H1 (cell line): ENCODE measurements at regions not wholly inside any gene's neighbourhood (a gene's known extent, or its start where the extent isn't known, plus 50 kb on each side); places are given as distances from the start of the nearest gene placed in this dataset.

Experiments used
- KDM1A ChIP-seq: fragments of 200-600, 300-600 bp; sonication (generic); IDR thresholded peaks from 2 replicates; pipeline ENCODE4 v1.7.1; 2016; ENCODE audit warnings: mild to moderate bottlenecking, low read length, borderline replicate concordance
- NANOG ChIP-seq: IDR thresholded peaks from 2 replicates; pipeline ENCODE4 v1.6.1; 2011; ENCODE audit warnings: low read length, low read depth, mild to moderate bottlenecking, inconsistent platforms; ENCODE audit not compliant: insufficient read depth, poor library complexity, severe bottlenecking
- TCF12 ChIP-seq: IDR thresholded peaks from 2 replicates; pipeline ENCODE4 v1.6.1; 2011; ENCODE audit warnings: low read depth, mild to moderate bottlenecking, low read length
- TF ChIP-seq, protein P1 (sequence below): fragments of 300-600 bp; sonication (generic); IDR thresholded peaks from 2 replicates; pipeline ENCODE4 v1.7.1; 2012; ENCODE audit warnings: low read length, moderate library complexity, mild to moderate bottlenecking, inconsistent platforms; ENCODE audit not compliant: insufficient replicate concordance

DNA sequence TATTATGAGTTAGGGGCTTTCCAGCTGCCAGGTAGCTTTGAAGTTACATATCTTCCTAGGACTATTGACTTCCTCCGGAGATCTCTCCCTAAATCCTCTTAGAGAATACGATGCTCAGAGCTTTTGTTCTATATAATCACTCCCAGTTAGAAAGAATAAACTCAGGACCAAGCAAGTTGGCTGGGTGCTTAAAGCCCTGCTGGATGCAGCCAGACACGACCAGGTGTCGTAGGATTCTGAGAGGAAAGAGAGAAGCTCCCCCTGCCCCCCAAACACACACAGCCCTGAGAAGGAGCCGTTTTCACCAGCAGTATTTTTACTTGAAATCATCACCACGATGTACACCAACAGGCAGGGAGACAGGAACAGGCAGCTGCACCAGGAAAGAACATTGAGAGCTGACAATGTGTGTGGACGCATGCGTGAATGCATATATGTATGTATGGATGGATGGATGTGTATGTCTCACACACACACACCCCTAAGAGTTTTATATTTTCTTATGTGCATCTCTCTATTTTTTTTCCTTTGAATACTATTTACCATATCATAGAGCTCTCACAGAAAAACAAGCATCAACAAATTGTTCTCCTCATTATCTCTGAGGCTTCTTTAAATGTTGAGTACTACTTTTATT is 382.6 kb downstream of the EPHA4 start (continued):
- TF ChIP-seq, protein P1, sequence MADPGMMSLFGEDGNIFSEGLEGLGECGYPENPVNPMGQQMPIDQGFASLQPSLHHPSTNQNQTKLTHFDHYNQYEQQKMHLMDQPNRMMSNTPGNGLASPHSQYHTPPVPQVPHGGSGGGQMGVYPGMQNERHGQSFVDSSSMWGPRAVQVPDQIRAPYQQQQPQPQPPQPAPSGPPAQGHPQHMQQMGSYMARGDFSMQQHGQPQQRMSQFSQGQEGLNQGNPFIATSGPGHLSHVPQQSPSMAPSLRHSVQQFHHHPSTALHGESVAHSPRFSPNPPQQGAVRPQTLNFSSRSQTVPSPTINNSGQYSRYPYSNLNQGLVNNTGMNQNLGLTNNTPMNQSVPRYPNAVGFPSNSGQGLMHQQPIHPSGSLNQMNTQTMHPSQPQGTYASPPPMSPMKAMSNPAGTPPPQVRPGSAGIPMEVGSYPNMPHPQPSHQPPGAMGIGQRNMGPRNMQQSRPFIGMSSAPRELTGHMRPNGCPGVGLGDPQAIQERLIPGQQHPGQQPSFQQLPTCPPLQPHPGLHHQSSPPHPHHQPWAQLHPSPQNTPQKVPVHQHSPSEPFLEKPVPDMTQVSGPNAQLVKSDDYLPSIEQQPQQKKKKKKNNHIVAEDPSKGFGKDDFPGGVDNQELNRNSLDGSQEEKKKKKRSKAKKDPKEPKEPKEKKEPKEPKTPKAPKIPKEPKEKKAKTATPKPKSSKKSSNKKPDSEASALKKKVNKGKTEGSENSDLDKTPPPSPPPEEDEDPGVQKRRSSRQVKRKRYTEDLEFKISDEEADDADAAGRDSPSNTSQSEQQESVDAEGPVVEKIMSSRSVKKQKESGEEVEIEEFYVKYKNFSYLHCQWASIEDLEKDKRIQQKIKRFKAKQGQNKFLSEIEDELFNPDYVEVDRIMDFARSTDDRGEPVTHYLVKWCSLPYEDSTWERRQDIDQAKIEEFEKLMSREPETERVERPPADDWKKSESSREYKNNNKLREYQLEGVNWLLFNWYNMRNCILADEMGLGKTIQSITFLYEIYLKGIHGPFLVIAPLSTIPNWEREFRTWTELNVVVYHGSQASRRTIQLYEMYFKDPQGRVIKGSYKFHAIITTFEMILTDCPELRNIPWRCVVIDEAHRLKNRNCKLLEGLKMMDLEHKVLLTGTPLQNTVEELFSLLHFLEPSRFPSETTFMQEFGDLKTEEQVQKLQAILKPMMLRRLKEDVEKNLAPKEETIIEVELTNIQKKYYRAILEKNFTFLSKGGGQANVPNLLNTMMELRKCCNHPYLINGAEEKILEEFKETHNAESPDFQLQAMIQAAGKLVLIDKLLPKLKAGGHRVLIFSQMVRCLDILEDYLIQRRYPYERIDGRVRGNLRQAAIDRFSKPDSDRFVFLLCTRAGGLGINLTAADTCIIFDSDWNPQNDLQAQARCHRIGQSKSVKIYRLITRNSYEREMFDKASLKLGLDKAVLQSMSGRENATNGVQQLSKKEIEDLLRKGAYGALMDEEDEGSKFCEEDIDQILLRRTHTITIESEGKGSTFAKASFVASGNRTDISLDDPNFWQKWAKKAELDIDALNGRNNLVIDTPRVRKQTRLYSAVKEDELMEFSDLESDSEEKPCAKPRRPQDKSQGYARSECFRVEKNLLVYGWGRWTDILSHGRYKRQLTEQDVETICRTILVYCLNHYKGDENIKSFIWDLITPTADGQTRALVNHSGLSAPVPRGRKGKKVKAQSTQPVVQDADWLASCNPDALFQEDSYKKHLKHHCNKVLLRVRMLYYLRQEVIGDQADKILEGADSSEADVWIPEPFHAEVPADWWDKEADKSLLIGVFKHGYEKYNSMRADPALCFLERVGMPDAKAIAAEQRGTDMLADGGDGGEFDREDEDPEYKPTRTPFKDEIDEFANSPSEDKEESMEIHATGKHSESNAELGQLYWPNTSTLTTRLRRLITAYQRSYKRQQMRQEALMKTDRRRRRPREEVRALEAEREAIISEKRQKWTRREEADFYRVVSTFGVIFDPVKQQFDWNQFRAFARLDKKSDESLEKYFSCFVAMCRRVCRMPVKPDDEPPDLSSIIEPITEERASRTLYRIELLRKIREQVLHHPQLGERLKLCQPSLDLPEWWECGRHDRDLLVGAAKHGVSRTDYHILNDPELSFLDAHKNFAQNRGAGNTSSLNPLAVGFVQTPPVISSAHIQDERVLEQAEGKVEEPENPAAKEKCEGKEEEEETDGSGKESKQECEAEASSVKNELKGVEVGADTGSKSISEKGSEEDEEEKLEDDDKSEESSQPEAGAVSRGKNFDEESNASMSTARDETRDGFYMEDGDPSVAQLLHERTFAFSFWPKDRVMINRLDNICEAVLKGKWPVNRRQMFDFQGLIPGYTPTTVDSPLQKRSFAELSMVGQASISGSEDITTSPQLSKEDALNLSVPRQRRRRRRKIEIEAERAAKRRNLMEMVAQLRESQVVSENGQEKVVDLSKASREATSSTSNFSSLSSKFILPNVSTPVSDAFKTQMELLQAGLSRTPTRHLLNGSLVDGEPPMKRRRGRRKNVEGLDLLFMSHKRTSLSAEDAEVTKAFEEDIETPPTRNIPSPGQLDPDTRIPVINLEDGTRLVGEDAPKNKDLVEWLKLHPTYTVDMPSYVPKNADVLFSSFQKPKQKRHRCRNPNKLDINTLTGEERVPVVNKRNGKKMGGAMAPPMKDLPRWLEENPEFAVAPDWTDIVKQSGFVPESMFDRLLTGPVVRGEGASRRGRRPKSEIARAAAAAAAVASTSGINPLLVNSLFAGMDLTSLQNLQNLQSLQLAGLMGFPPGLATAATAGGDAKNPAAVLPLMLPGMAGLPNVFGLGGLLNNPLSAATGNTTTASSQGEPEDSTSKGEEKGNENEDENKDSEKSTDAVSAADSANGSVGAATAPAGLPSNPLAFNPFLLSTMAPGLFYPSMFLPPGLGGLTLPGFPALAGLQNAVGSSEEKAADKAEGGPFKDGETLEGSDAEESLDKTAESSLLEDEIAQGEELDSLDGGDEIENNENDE = peak; percentile 28
- TF ChIP-seq NANOG (peak; percentile 84), KDM1A (no peak), TCF12 (peak; percentile 84)
